ENCODE measurements at regions not wholly inside any gene's neighbourhood (a gene's known extent, or its start where the extent isn't known, plus 50 kb on each side); places are given as distances from the start of the nearest gene placed in this dataset.

DNA sequence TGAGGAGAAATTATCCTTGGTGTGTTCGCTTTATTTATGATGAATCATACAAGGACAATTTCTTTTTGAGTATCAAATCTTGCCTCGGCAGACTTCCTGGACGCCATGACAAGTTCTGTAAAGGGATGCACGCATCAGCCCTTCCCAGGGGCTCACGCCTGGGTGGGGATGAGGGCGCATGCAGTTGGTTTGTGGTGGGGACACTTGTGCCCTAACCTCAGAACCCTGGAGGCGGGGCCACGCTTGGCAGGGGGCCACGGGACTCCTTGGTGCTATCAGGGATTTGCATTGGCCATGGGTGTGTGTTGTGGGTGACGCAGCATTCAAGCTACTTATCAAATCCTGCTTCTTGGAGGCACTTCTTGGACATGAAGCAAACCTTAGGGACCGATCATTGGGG lies 143.8 kb upstream of the RTL1 start:
- POLR2A ChIA-PET (ENCODE audit: unreplicated experiment), result no interaction called here
- no peak for DNase-seq
- Histone ChIP-seq H3K9ac (ENCODE audit: low read depth, low read length) (no peak overlapping the region), H2AK9ac (replicated peaks; ENCODE audit: low read depth, low read length, poor library complexity) (no peak overlapping the region), H3K23ac (ENCODE audit: low read depth, low read length) (no peak overlapping the region), H3K4ac (ENCODE audit: low read depth, low read length) (no peak overlapping the region), H3K4me1 (ENCODE audit: control insufficient read depth, insufficient read depth, low read length) (no peaks in the 10 kb centered on the region), H3K14ac (replicated peaks; ENCODE audit: low read depth, low read length) (no peak overlapping the region), H2BK20ac (ENCODE audit: low read depth, low read length) (no peak overlapping the region), H3K56ac (ENCODE audit: extremely low read depth, insufficient read depth, low read length) (no peak overlapping the region), H4K20me1 (ENCODE audit: insufficient read depth, low read length) (peaks cover 30% of the 10 kb centered on the region), H3K4me2 (ENCODE audit: low read depth, low read length) (no peak overlapping the region), H4K91ac (ENCODE audit: insufficient read depth, low read depth, low read length) (no peak overlapping the region), H3K9me3 (ENCODE audit: control insufficient read depth, insufficient read depth, low read length) (no peaks in the 10 kb centered on the region), H4K8ac (ENCODE audit: low read depth in 2 of 2, low read length in 2 of 2) (no peak overlapping the region), H2BK15ac (ENCODE audit: low read depth, low read length) (no peak overlapping the region), H3K27me3 (ENCODE audit: control insufficient read depth, insufficient read depth, low read length) (no peaks in the 10 kb centered on the region), H3K9me1 (ENCODE audit: insufficient read depth, low read length) (peaks cover 8% of the 10 kb centered on the region), H2BK120ac (ENCODE audit: low read depth, low read length) (no peak overlapping the region), H3K36me3 (ENCODE audit: control insufficient read depth, insufficient read depth, low read length) (peaks cover 93% of the 10 kb centered on the region), H2AFZ (replicated peaks; ENCODE audit: low read length, poor library complexity) (no peak overlapping the region), H3K18ac (ENCODE audit: low read depth, low read length) (no peak overlapping the region), H2BK5ac (ENCODE audit: low read depth, low read length, poor library complexity, severe bottlenecking) (no peak overlapping the region), H3K27ac (ENCODE audit: insufficient read depth, low read length) (no peak overlapping the region), H3K79me1 (ENCODE audit: low read depth in 1 of 2, low read length in 2 of 2) (peaks cover 4 to 40% of the 10 kb centered on the region in 2 experiments), H3K4me3 (ENCODE audit: insufficient read depth, low read depth, low read length) (no peak overlapping the region), H4K5ac (ENCODE audit: low read depth, low read length) (no peak overlapping the region), H2AK5ac (ENCODE audit: low read depth, low read length) (no peak overlapping the region)
- dilution Hi-C loops (cut with HindIII; ENCODE audit: low sequenced_read_pairs, unreplicated experiment) (no loop called here), in situ Hi-C loops (cut with MboI; ENCODE audit: low sequenced_read_pairs) (no loop called here), intact Hi-C loops (cut with micrococcal nuclease) (no loop called here)
- TF ChIP-seq BHLHE40 (IDR thresholded peaks at IDR 0.05; ENCODE audit: low read depth, low read length) (no peak), RCOR1 (IDR thresholded peaks at IDR 0.05; ENCODE audit: insufficient replicate concordance, low read length) (no peak), MXI1 (IDR thresholded peaks at IDR 0.05; ENCODE audit: borderline replicate concordance, low read depth, low read length) (no peak), SMC3 (IDR thresholded peaks at IDR 0.05; ENCODE audit: low read depth, low read length) (no peak), MAZ (IDR thresholded peaks at IDR 0.05; ENCODE audit: borderline replicate concordance, low read depth, low read length) (no peak)
- TF ChIP-seq, protein P1, sequence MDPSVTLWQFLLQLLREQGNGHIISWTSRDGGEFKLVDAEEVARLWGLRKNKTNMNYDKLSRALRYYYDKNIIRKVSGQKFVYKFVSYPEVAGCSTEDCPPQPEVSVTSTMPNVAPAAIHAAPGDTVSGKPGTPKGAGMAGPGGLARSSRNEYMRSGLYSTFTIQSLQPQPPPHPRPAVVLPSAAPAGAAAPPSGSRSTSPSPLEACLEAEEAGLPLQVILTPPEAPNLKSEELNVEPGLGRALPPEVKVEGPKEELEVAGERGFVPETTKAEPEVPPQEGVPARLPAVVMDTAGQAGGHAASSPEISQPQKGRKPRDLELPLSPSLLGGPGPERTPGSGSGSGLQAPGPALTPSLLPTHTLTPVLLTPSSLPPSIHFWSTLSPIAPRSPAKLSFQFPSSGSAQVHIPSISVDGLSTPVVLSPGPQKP (IDR thresholded peaks at IDR 0.05; ENCODE audit: borderline replicate concordance, low read depth, low read length), result no peak
- TF ChIP-seq, protein P2, sequence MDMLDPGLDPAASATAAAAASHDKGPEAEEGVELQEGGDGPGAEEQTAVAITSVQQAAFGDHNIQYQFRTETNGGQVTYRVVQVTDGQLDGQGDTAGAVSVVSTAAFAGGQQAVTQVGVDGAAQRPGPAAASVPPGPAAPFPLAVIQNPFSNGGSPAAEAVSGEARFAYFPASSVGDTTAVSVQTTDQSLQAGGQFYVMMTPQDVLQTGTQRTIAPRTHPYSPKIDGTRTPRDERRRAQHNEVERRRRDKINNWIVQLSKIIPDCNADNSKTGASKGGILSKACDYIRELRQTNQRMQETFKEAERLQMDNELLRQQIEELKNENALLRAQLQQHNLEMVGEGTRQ (IDR thresholded peaks at IDR 0.05; ENCODE audit: low read depth, low read length), result no peak
- TF ChIP-seq, protein P3, sequence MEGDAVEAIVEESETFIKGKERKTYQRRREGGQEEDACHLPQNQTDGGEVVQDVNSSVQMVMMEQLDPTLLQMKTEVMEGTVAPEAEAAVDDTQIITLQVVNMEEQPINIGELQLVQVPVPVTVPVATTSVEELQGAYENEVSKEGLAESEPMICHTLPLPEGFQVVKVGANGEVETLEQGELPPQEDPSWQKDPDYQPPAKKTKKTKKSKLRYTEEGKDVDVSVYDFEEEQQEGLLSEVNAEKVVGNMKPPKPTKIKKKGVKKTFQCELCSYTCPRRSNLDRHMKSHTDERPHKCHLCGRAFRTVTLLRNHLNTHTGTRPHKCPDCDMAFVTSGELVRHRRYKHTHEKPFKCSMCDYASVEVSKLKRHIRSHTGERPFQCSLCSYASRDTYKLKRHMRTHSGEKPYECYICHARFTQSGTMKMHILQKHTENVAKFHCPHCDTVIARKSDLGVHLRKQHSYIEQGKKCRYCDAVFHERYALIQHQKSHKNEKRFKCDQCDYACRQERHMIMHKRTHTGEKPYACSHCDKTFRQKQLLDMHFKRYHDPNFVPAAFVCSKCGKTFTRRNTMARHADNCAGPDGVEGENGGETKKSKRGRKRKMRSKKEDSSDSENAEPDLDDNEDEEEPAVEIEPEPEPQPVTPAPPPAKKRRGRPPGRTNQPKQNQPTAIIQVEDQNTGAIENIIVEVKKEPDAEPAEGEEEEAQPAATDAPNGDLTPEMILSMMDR (conservative IDR thresholded peaks at IDR 0.05; ENCODE audit: low read depth, low read length), result no peak
- no TSS peak for BruUV-seq (replicated peaks)
- WGBS, 2 experiments (ENCODE audit: extremely low coverage in 2 of 2, insufficient read length in 1 of 2), result 96% methylated on average over 4 of the region's 11 CpGs; no CpG with 5 or more reads in 1 of the 2 experiments
- no peak for ATAC-seq (ENCODE audit: low read depth)
- CTCF ChIA-PET, result no interaction called here
